GM23338 (cell line): ENCODE measurements at regions not wholly inside any gene's neighbourhood (a gene's known extent, or its start where the extent isn't known, plus 50 kb on each side); places are given as distances from the start of the nearest gene placed in this dataset.

Experiments used
- ATAC-seq: fragments of 200-7000 bp; cut with Tn5 transposase; 3 replicates; pipeline ENCODE4 v1.9.1; 2020
- DNase-seq: peaks from one replicate; pipeline ENCODE4 v3.0.0-alpha.2; 2015; ENCODE audit warnings: low spot score
- H2AFZ ChIP-seq: fragments of 200-600 bp; sonication (generic); 2 replicates; pipeline ENCODE4 v1.8.0; 2016; ENCODE audit warnings: antibody characterized with exemption, mild to moderate bottlenecking, moderate library complexity
- H3F3A ChIP-seq: fragments of 200-600 bp; sonication (generic); replicated peaks from 2 replicates; pipeline ENCODE4 v1.8.0; 2017; ENCODE audit warnings: antibody characterized with exemption, mixed run types, low read depth
- H3K27ac ChIP-seq: fragments of 200-600 bp; sonication (generic); 2 replicates; pipeline ENCODE4 v1.6.1; 2016; ENCODE audit warnings: low read depth
- H3K27me3 ChIP-seq: fragments of 200-600 bp; sonication (generic); 2 replicates; pipeline ENCODE4 v1.8.0; 2016; ENCODE audit warnings: mild to moderate bottlenecking, mixed run types, moderate library complexity; ENCODE audit not compliant: insufficient read depth
- H3K36me3 ChIP-seq: fragments of 200-600 bp; sonication (generic); 2 replicates; pipeline ENCODE4 v1.8.0; 2016; ENCODE audit warnings: mild to moderate bottlenecking; ENCODE audit not compliant: insufficient read depth
- H3K4me1 ChIP-seq: fragments of 200-600 bp; sonication (generic); 2 replicates; pipeline ENCODE4 v1.8.0; 2016; ENCODE audit warnings: mild to moderate bottlenecking, moderate library complexity; ENCODE audit not compliant: insufficient read depth
- H3K4me2 ChIP-seq: fragments of 200-600 bp; sonication (generic); 2 replicates; pipeline ENCODE4 v1.7.1; 2017; ENCODE audit warnings: mixed run types
- H3K4me3 ChIP-seq: fragments of 200-600 bp; sonication (generic); 2 replicates; pipeline ENCODE4 v1.6.1; 2016; ENCODE audit warnings: mixed run types
- H3K79me2 ChIP-seq: fragments of 200-600 bp; sonication (generic); replicated peaks from 2 replicates; pipeline ENCODE4 v1.8.0; 2017; ENCODE audit warnings: mild to moderate bottlenecking; ENCODE audit not compliant: insufficient read depth
- H3K9me2 ChIP-seq: fragments of 200-600 bp; sonication (generic); 2 replicates; pipeline ENCODE4 v1.8.0; 2017; ENCODE audit not compliant: insufficient read depth
- H4K20me1 ChIP-seq: fragments of 200-600 bp; sonication (generic); replicated peaks from 2 replicates; pipeline ENCODE4 v1.8.0; 2017; ENCODE audit warnings: mild to moderate bottlenecking; ENCODE audit not compliant: insufficient read depth
- H3K27ac Mint-ChIP-seq: 2 replicates; pipeline ENCODE4 v1.8.0; 2020; ENCODE audit warnings: inconsistent platforms, mild to moderate bottlenecking, moderate library complexity, mixed read lengths
- H3K27me3 Mint-ChIP-seq: 3 replicates; pipeline ENCODE4 v1.8.0; 2022; ENCODE audit warnings: low read depth, mild to moderate bottlenecking, moderate library complexity, mixed read lengths, inconsistent platforms; ENCODE audit not compliant: insufficient read depth, poor library complexity
- H3K36me3 Mint-ChIP-seq: 3 replicates; pipeline ENCODE4 v1.8.0; 2021; ENCODE audit warnings: low read depth, mild to moderate bottlenecking, inconsistent platforms, moderate library complexity, mixed read lengths
- H3K4me1 Mint-ChIP-seq: 3 replicates; pipeline ENCODE4 v1.8.0; 2020; ENCODE audit warnings: mild to moderate bottlenecking, inconsistent platforms, mixed read lengths
- H3K4me3 Mint-ChIP-seq: 3 replicates; pipeline ENCODE4 v1.8.0; 2021; ENCODE audit warnings: moderate library complexity, mild to moderate bottlenecking, inconsistent platforms, mixed read lengths
- H3K9me3 Mint-ChIP-seq: 3 replicates; pipeline ENCODE4 v1.8.0; 2020; ENCODE audit warnings: moderate library complexity, mild to moderate bottlenecking, inconsistent platforms, mixed read lengths
- CREB1 ChIP-seq: fragments of 250-450 bp; sonication (Bioruptor Pico); IDR thresholded peaks from 2 replicates; pipeline ENCODE4 v1.5.0; 2020; ENCODE audit warnings: low read depth, mild to moderate bottlenecking, moderate library complexity
- EZH2 ChIP-seq: fragments of 200-600 bp; sonication (generic); IDR thresholded peaks from one replicate; pipeline ENCODE4 v1.8.0; 2017; ENCODE audit warnings: antibody characterized with exemption, mild to moderate bottlenecking, low read depth; ENCODE audit not compliant: unreplicated experiment
- EZH2phosphoT487 ChIP-seq: fragments of 200-600 bp; sonication (generic); IDR thresholded peaks from one replicate; pipeline ENCODE4 v1.8.1; 2018; ENCODE audit warnings: antibody characterized with exemption; ENCODE audit not compliant: unreplicated experiment
- JUNB ChIP-seq: IDR thresholded peaks from one replicate; pipeline ENCODE4 v1.6.1; 2016; ENCODE audit warnings: antibody characterized with exemption; ENCODE audit not compliant: unreplicated experiment
- POLR2AphosphoS5 ChIP-seq: IDR thresholded peaks from 2 replicates; pipeline ENCODE4 v1.6.1; 2016; ENCODE audit warnings: antibody characterized with exemption, low read depth
- STAT1 ChIP-seq: IDR thresholded peaks from one replicate; pipeline ENCODE4 v1.6.1; 2016; ENCODE audit warnings: antibody characterized with exemption; ENCODE audit not compliant: unreplicated experiment
- ZNF114 ChIP-seq: fragments of 250-450 bp; sonication (Bioruptor Pico); IDR thresholded peaks from 2 replicates; pipeline ENCODE4 v1.5.0; 2020; ENCODE audit warnings: mild to moderate bottlenecking, moderate library complexity
- ZNF331 ChIP-seq: fragments of 250-450 bp; sonication (Bioruptor Pico); IDR thresholded peaks from 2 replicates; pipeline ENCODE4 v1.5.0; 2020; ENCODE audit warnings: low read depth, mild to moderate bottlenecking, moderate library complexity
- TF ChIP-seq, protein P1 (sequence below): IDR thresholded peaks from one replicate; pipeline ENCODE4 v1.6.1; 2018; ENCODE audit warnings: antibody characterized with exemption; ENCODE audit not compliant: unreplicated experiment
- TF ChIP-seq, protein P2 (sequence below), 2 experiments: fragments of 200-600 bp in 1 of 2; sonication (generic) in 1 of 2; conservative IDR thresholded peaks; 2 replicates each; pipeline versions ENCODE4 v1.5.1 to v1.6.1; 2016 to 2017; ENCODE audit warnings: antibody characterized with exemption in 2 of 2, low read depth in 2 of 2, mild to moderate bottlenecking in 2 of 2, moderate library complexity in 1 of 2
- TF ChIP-seq, protein P3 (sequence below): IDR thresholded peaks from 2 replicates; pipeline ENCODE4 v1.6.1; 2016; ENCODE audit warnings: antibody characterized with exemption

DNA sequence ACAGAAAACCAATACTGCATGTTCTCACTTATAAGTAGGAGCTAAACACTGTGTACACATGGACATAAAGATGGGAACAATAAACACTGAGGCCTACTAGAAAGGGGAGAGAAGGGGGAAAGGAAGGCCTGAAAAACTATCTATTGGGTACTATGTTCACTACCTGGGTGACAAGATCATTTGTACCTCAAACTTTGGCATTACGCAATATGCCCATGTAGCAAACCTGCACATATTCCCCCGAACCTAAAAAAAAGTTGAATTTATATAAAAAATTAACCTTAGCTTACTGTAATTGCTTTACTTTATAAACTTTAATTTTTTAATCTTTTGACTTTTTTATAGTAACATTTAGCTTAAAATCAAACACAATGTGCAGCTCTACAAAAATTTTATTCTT lies 237.6 kb upstream of the ATP10B start:
- Histone ChIP-seq H3K27ac (no peak overlapping the region), H4K20me1 (no peaks in the 10 kb centered on the region), H3K4me3 (no peak overlapping the region), H3K4me1 (no peaks in the 10 kb centered on the region), H3K9me2 (no peaks in the 10 kb centered on the region), H3K36me3 (no peaks in the 10 kb centered on the region), H3K27me3 (no peaks in the 10 kb centered on the region), H3K4me2 (no peak overlapping the region), H3F3A (no peaks in the 10 kb centered on the region), H2AFZ (no peak overlapping the region), H3K79me2 (no peaks in the 10 kb centered on the region)
- Mint-ChIP-seq H3K9me3 (peaks cover 4% of the 10 kb centered on the region; the same call in 2 of the 3 replicates), H3K27ac (no peak overlapping the region), H3K27me3 (no peaks in the 10 kb centered on the region), H3K4me3 (no peak overlapping the region), H3K36me3 (peaks cover 4% of the 10 kb centered on the region; the same call in 2 of the 3 replicates), H3K4me1 (no peaks in the 10 kb centered on the region)
- TF ChIP-seq EZH2 = no peak
- no peak for TF ChIP-seq STAT1
- no peak for TF ChIP-seq ZNF114 (CRISPR knock-in tag)
- no peak for TF ChIP-seq JUNB
- TF ChIP-seq, protein P1, sequence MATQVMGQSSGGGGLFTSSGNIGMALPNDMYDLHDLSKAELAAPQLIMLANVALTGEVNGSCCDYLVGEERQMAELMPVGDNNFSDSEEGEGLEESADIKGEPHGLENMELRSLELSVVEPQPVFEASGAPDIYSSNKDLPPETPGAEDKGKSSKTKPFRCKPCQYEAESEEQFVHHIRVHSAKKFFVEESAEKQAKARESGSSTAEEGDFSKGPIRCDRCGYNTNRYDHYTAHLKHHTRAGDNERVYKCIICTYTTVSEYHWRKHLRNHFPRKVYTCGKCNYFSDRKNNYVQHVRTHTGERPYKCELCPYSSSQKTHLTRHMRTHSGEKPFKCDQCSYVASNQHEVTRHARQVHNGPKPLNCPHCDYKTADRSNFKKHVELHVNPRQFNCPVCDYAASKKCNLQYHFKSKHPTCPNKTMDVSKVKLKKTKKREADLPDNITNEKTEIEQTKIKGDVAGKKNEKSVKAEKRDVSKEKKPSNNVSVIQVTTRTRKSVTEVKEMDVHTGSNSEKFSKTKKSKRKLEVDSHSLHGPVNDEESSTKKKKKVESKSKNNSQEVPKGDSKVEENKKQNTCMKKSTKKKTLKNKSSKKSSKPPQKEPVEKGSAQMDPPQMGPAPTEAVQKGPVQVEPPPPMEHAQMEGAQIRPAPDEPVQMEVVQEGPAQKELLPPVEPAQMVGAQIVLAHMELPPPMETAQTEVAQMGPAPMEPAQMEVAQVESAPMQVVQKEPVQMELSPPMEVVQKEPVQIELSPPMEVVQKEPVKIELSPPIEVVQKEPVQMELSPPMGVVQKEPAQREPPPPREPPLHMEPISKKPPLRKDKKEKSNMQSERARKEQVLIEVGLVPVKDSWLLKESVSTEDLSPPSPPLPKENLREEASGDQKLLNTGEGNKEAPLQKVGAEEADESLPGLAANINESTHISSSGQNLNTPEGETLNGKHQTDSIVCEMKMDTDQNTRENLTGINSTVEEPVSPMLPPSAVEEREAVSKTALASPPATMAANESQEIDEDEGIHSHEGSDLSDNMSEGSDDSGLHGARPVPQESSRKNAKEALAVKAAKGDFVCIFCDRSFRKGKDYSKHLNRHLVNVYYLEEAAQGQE = no peak
- TF ChIP-seq ZNF331 = no peak
- no peak for TF ChIP-seq POLR2AphosphoS5
- TF ChIP-seq, protein P2, sequence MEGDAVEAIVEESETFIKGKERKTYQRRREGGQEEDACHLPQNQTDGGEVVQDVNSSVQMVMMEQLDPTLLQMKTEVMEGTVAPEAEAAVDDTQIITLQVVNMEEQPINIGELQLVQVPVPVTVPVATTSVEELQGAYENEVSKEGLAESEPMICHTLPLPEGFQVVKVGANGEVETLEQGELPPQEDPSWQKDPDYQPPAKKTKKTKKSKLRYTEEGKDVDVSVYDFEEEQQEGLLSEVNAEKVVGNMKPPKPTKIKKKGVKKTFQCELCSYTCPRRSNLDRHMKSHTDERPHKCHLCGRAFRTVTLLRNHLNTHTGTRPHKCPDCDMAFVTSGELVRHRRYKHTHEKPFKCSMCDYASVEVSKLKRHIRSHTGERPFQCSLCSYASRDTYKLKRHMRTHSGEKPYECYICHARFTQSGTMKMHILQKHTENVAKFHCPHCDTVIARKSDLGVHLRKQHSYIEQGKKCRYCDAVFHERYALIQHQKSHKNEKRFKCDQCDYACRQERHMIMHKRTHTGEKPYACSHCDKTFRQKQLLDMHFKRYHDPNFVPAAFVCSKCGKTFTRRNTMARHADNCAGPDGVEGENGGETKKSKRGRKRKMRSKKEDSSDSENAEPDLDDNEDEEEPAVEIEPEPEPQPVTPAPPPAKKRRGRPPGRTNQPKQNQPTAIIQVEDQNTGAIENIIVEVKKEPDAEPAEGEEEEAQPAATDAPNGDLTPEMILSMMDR (conservative IDR thresholded peaks at IDR 0.05; ENCODE audit: low read depth in 2 of 2) = no peak
- no peak for TF ChIP-seq CREB1 (CRISPR knock-in tag)
- no peak for TF ChIP-seq EZH2phosphoT487
- no peak for ATAC-seq
- DNase-seq = no peak

DNA sequence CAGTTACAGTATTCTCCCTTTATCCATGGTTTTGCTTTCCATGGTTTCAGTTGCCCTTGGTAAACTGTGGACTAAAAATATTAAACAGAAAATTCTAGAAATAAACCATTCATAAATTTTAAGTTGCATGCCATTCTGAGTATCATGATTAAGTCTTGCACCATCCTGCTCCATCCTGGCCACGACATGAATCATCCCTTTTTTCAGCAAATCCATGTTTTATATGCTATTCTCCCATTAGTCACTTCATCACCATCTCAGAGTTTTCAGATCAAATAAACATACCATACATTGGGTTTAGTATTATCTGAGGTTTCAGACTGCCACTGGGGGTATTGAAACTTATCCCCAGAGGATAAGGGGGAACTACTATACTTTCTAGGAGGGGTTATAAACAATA lies 234.4 kb upstream of the ATP10B start:
- H3K4me1 ChIP-seq = no peaks in the 10 kb centered on the region
- no peaks in the 10 kb centered on the region for H3K79me2 ChIP-seq
- H3K4me1 Mint-ChIP-seq = no peaks in the 10 kb centered on the region
- no peaks in the 10 kb centered on the region for H3F3A ChIP-seq
- no peaks in the 10 kb centered on the region for H3K27me3 ChIP-seq
- no peak overlapping the region for H3K27ac ChIP-seq
- no peaks in the 10 kb centered on the region for H3K9me3 Mint-ChIP-seq
- H3K4me2 ChIP-seq = no peak overlapping the region
- no peak overlapping the region for H3K4me3 Mint-ChIP-seq
- no peak for ATAC-seq
- DNase-seq = no peak
- no peaks in the 10 kb centered on the region for H3K9me2 ChIP-seq
- no peaks in the 10 kb centered on the region for H4K20me1 ChIP-seq
- H2AFZ ChIP-seq = no peak overlapping the region
- no peaks in the 10 kb centered on the region for H3K36me3 ChIP-seq
- no peak overlapping the region for H3K4me3 ChIP-seq
- no peaks in the 10 kb centered on the region for H3K36me3 Mint-ChIP-seq
- H3K27ac Mint-ChIP-seq = no peak overlapping the region
- H3K27me3 Mint-ChIP-seq = no peaks in the 10 kb centered on the region
- TF ChIP-seq STAT1 (no peak), ZNF114 (CRISPR knock-in tag) (no peak), CREB1 (CRISPR knock-in tag) (no peak), EZH2phosphoT487 (no peak), ZNF331 (no peak), JUNB (no peak), POLR2AphosphoS5 (no peak), EZH2 (no peak)
- TF ChIP-seq, protein P1 = no peak
- TF ChIP-seq, protein P2 (conservative IDR thresholded peaks at IDR 0.05; ENCODE audit: low read depth in 2 of 2) = no peak
- TF ChIP-seq, protein P3, sequence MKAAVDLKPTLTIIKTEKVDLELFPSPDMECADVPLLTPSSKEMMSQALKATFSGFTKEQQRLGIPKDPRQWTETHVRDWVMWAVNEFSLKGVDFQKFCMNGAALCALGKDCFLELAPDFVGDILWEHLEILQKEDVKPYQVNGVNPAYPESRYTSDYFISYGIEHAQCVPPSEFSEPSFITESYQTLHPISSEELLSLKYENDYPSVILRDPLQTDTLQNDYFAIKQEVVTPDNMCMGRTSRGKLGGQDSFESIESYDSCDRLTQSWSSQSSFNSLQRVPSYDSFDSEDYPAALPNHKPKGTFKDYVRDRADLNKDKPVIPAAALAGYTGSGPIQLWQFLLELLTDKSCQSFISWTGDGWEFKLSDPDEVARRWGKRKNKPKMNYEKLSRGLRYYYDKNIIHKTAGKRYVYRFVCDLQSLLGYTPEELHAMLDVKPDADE = no peak
